SK-N-DZ (cell line): ENCODE measurements at regions not wholly inside any gene's neighbourhood (a gene's known extent, or its start where the extent isn't known, plus 50 kb on each side); places are given as distances from the start of the nearest gene placed in this dataset.

Source experiments
- DNase-seq: peaks from one replicate; pipeline ENCODE4 v3.0.0-alpha.2; 2015; ENCODE audit warnings: low spot score

- DNase-seq, result no peak
Measured at GRCh38 chr10:108696792-108697477, 1226.4 kb downstream of the XPNPEP1 start.

GRCh38 chr10:108691126-108691525 lies 1232.2 kb downstream of the XPNPEP1 start:
- no peak for DNase-seq

GRCh38 chr10:108690530-108690929 lies 1232.8 kb downstream of the XPNPEP1 start:
- no peak for DNase-seq

- DNase-seq, result peak; percentile 23
Measured at GRCh38 chr10:108689891-108690290, 1233.4 kb downstream of the XPNPEP1 start.

GRCh38 chr10:108688314-108688713 lies 1235.0 kb downstream of the XPNPEP1 start:
- no peak for DNase-seq

GRCh38 chr10:108685863-108686531 lies 1237.3 kb downstream of the XPNPEP1 start:
- DNase-seq, result no peak

GRCh38 chr10:108684431-108684830 lies 1238.9 kb downstream of the XPNPEP1 start:
- peak; percentile 65 for DNase-seq

- no peak for DNase-seq
Measured at GRCh38 chr10:108673741-108674140, 1249.6 kb downstream of the XPNPEP1 start.

GRCh38 chr10:108663587-108663986 lies 1259.7 kb downstream of the XPNPEP1 start:
- no peak for DNase-seq

- peak; percentile 79 for DNase-seq
Measured at GRCh38 chr10:108662975-108663374, 1260.3 kb downstream of the XPNPEP1 start.

GRCh38 chr10:108655057-108655456 lies 1268.3 kb downstream of the XPNPEP1 start:
- DNase-seq, result no peak

GRCh38 chr10:108653531-108653930 lies 1269.8 kb downstream of the XPNPEP1 start:
- DNase-seq, result no peak

- DNase-seq, result no peak
Measured at GRCh38 chr10:108639010-108639409, 1284.3 kb downstream of the XPNPEP1 start.

GRCh38 chr10:108638225-108638624 lies 1285.1 kb downstream of the XPNPEP1 start:
- DNase-seq, result no peak

- no peak for DNase-seq
Measured at GRCh38 chr10:108633046-108633445, 1290.3 kb downstream of the XPNPEP1 start.

- peak; percentile 68 for DNase-seq
Measured at GRCh38 chr10:108632144-108632543, 1291.2 kb downstream of the XPNPEP1 start.

GRCh38 chr10:108631332-108631731 lies 1292.0 kb downstream of the XPNPEP1 start:
- no peak for DNase-seq

GRCh38 chr10:108629834-108630233 lies 1293.5 kb downstream of the XPNPEP1 start:
- DNase-seq, result no peak

- no peak for DNase-seq
Measured at GRCh38 chr10:108624052-108624451, 1299.3 kb downstream of the XPNPEP1 start.

- no peak for DNase-seq
Measured at GRCh38 chr10:108620821-108621534, 1302.3 kb downstream of the XPNPEP1 start.

GRCh38 chr10:108616559-108617285 lies 1306.6 kb downstream of the XPNPEP1 start:
- no peak for DNase-seq
